ENCODE measurements at regions not wholly inside any gene's neighbourhood (a gene's known extent, or its start where the extent isn't known, plus 50 kb on each side); places are given as distances from the start of the nearest gene placed in this dataset.

DNA sequence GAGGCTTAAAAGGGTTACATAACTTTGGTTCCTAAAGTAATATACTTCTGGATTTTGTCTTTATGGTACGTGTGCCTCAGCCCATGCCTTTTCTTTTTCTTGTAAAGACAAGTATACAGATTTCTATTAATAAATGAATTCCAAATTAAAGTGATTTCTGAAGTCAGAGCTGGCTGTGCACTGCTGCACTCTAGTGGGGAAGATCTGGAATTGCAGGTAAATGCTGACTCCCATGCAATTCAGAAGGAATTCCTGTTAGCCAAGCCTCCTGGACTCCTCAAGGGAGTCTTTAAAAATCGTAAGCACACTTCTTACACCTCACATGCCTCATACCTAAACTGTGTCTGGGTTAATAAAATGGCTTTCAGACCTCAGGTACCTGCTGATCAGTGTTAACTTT lies 118.4 kb upstream of the SLC7A1 start:
- no peak for DNase-seq (ENCODE audit: low read depth)

DNA sequence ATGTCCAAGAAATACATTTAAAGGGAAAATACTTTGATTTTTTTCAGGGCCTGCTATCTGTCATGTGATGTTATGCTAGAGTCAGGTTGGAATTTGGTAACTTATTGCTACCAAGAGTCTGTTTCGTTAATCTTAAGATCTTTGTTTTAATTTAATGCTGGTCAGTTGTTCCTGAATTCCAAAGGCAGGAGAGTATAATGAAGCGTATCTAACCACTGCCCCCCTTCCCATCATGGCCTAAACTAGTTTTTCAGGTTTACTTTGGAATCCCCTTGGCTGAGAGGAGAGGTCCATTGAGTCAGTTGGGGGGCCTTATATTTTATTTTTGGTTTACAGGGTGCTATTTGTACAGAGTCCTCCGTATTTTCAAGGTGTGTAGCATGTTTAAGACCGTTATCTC lies 116.3 kb upstream of the SLC7A1 start:
- no peak for DNase-seq (ENCODE audit: low read depth)

DNA sequence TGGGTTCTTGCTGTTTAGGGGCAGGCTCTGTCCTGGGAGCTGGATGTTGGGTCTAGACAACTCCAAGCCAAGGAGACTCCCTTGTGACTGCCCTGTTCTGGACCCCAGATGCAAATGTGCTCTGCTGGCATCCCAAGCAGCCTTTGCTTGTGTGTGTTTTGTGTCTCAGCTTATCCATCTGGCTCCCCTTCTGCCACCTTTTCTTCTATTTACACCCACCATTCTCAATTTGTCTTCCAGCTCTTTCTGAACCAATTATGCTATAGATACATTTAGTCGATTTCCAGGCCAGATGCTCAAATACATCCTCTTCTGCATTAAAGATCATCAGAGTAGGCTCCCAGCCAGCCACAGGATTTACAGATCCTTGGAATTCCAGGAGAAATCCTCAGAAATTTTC lies 115.0 kb upstream of the SLC7A1 start:
- DNase-seq (ENCODE audit: low read depth) = no peak

DNA sequence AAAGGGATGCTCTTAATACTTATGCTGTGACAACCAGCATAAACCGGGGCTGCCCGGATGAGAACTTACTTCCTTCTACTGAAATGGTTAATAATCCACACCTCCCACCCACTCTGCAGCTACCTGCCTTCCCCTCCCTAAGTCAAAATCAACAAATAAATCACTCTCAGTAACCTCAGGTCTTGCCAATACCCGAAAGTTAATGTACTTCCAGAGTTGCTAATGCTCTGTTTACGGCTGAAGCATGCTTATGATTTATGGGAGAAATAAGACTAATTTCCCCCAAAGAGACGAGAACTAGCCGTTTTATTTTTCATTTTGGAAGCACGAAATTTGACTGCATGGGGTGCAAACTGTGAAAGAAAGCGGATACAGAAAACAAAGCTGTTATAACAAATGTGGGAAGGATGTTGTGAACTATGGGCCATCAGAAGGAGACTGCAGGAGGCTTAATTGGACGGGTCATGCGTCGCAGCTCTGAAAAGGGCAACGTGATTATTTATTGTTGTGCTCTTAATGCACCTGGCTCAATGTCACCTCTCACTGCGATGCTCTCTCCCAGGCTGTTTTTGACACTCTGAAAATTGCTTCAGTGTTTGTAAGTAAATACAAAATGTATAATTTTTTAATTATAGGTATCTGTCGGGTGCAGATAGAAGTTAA lies 114.0 kb upstream of the SLC7A1 start:
- DNase-seq (ENCODE audit: low read depth) = no peak

DNA sequence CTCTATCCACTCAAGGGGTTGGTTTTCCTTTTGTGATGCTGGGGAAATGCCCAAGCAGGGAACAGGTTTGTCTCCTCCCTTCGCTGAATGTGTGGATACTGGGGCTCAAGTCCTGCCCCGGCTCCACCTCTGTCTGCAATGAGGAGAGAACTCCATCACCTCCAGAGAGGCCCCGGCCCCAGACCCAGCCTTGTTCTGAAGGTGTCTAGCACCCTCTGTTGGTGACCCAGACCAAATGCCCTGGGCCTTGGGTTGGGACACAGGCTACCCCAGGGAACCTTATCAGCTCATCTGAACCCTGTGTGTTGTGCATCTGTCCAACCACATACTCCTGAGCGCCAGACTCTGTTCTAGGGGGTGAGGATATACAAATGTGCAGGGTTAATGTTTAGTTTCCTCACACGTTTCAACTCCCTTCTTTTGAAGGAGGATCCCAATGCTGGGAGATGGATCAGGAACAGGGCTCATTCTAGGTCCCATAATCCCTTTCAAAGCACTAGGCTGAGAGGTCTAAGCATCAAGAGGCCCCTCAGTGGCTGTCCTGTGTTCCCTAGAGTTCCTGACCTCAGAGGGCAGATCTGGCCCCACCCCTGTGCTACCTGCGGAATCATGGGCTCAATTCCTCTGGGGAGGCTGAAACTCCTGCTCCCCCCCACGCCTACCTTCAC lies 112.5 kb upstream of the SLC7A1 start:
- DNase-seq (ENCODE audit: low read depth) = peak; percentile 6

DNA sequence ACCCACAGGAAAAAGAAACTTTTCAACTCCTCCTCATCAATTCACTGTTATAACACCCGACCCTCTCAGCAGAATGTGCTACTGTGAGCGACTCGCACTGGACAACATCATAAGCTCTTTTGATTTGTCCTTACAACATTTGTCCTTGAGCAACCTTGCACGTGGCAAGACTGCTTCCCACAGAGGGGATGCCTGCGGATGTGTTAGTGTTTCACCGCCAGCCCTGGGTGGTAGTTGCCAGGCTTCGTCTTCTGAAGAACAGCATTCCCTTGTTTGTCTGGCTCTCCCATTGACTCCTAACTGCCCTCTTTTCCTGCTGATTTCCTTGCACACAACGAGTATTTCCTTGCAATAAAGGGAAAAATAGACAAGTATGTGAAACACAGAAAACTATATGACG lies 111.4 kb upstream of the SLC7A1 start:
- no peak for DNase-seq (ENCODE audit: low read depth)

DNA sequence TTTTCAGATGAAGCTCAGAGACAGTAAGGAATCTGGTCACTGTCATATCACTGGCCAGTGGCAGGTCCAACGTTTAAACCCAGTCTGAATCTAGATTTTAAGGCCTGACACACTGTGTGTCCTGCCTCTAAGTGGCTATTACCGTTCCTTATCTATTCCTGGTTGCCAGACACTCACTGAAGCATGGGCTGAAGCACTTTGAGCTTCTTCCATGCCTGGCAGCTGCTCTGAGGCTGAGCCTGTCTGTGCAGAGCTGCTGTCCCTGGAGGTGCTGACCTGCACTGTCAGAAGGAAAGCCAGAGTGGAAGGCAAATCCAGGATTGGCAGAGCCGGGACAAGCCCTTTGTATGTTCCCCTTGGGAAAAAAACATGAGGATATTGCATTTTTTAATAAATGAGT lies 109.2 kb upstream of the SLC7A1 start:
- DNase-seq (ENCODE audit: low read depth) = no peak

DNA sequence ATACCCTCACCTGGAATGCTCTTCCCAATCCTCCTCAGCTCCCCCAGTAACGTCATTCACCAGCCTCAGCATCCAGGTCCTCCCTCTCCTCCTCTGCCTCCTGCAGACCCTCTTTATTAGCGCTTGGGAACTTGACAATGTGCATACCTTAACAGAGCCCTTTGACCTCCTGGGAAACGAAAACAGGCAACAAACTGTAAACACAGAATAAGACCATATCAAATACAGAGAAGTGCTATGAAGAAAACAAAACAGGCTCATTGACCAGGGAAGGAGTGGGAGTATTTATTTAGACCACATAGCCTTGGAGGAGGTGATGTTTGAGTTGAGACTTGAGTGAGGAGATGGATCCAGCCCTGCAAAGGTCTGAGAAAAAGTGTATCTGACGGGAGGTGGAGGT lies 107.9 kb upstream of the SLC7A1 start:
- DNase-seq (ENCODE audit: low read depth) = no peak

DNA sequence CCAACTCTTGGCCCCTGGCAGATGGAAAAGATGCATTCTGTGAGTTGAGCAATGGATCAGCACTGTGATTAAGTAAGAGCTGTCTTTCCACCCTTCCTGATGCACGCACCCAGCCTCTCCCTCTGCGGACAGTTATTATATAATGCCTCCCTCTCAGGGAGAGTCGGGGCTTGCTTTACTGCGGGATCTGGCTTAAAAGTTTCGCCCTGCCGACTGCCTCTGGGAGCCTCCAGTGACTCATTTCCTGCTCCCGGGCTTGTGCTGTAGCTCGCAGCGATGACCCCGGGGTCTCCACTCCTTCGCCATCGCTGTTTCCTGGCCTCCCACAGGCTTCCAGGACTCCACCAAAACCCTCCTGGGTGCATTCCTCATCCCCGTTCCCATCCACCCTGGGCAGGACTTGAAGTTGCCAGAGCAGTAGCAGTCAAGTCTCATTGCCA lies 107.4 kb upstream of the SLC7A1 start:
- DNase-seq (ENCODE audit: low read depth) = no peak

DNA sequence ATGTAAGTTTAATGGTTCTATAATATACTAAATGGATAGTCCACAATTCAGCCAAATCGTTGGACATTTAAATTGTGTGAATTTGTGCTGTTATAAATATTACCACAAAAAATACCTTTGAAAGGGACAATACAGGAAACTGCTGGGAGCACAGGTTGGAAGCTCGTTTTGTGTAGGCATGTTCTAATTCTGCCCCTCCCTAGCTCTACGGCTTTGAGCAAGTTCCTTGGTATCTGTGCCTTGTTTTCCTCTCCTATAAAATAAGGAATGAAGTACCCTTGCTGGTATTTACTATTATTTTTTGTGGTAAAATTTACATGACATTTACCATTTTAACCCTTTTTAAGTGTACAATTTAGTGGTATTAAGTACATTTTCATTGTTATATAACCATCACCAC lies 102.6 kb upstream of the SLC7A1 start:
- no peak for DNase-seq (ENCODE audit: low read depth)

DNA sequence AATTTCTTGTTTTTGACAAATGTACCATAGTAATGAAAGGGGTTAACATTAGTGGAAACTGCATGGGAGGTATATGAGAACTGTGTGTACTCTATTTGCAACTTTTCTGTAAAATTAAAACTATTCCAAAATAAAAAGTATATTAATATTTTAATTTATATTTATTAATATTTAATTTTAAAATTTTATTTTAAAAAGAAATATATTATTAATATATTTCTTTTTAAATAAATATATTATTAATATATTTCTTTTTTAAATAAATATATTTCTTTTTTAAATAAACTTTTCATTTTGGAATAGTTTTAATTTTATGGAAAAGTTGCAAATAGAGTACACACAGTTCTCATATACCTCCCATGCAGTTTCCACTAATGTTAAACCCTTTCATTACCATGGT lies 101.1 kb upstream of the SLC7A1 start:
- DNase-seq (ENCODE audit: low read depth) = no peak

DNA sequence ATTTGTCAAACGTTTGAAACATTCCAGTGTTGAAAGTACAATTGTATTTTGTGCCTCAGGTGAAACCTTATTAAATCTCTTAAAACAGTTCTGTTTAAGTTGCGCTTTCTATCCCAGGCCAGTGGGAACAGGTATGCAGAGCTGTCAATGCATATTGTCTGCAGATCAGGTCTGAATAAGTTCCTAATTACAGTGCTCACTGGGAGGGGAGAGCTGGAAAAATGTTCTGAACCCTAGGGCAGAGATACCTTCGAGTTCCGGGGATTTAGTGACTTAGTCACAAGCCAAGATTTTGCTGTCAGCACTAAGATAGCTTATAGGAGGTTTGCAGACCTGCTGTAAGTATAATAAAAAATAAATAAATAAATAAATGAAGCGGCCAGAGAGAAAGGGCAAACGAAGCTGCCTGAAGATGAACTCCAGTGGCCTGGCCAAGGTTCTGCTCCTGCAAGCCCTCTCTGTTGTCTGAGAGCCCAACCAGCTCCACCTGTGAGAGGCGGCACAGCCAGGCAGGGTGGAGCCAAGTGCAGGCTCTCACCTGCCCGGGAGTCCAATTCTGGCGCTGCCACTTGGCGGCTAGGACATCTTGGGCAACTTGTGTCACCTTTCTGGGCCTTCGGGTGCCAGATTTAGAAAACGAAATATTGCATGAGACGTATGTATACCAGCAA lies 97.9 kb upstream of the SLC7A1 start:
- no peak for DNase-seq (ENCODE audit: low read depth)

DNA sequence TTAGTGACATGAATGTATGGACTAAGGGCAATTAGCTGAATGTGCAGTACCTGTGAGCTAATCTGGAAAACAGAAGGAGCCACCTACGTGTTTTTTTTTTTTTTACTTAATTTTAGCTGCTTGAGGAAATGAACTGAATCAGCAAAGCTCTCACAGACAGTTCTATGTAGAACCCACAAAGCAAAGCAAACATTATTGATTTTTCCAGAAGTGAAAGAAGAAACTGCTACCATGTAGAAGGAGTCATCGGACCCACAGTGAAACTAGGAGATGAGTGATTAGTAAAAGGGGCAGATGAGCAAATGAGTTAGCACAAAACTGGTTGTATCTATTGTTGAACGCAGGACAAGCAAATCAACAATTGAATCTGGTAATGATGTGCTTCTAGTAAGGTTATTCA lies 94.1 kb upstream of the SLC7A1 start:
- no peak for DNase-seq (ENCODE audit: low read depth)

DNA sequence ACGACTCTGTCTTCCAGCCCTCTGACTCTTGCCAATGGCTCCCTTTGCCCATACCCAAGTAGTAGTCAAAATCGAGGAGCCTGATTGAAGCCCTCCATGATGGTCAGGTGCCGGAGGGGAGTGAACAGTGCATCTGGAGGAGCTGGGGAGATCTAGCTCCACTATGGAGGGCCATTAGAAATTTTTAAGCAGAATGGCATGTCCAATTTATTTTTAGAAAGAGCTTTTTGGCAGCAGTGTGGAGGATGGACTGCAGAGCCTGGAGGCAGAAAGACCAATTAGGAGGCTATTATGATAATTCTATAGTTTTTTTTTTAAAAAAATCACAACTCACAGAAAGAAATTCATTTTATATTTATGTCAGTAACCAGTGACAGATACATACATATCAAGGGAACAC lies 92.7 kb upstream of the SLC7A1 start:
- DNase-seq (ENCODE audit: low read depth) = no peak

DNA sequence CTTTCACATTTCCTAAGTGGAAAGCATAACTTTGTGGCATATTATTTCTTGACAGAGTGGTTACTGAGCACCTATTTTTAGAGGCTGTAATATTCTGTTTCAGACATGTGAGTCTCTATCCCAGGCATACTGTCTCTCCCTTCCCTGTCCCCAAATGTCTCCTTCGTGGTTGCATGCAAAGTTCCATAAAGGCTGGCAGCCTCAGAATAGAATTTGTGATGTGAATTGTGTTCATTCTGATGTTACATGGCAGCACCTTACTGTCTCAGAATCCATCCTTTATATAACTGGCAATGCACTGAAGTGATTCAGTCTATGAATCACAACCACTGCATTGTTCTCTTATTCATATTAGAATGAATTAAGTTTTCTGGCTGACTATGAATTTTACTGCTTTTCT lies 89.0 kb upstream of the SLC7A1 start:
- no peak for DNase-seq (ENCODE audit: low read depth)

DNA sequence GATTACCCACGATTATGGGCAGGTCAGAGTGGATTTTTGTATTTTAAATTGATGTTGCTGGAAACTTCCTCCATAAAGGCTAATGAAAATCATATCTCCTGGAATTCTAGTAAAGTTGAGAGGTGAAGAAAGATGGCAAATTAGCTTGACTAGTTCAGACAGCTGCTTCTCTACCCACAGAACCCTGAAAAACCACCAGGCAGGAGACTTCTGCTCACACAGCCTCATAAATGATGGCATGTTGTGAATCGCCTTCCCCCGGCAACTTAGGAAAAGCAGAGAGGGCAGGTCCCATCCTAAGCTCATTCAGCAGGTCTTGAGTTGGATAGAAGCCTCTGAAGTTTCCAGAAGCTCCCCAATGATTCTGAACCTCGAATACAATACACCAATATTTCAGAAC lies 87.6 kb upstream of the SLC7A1 start:
- DNase-seq (ENCODE audit: low read depth) = no peak

DNA sequence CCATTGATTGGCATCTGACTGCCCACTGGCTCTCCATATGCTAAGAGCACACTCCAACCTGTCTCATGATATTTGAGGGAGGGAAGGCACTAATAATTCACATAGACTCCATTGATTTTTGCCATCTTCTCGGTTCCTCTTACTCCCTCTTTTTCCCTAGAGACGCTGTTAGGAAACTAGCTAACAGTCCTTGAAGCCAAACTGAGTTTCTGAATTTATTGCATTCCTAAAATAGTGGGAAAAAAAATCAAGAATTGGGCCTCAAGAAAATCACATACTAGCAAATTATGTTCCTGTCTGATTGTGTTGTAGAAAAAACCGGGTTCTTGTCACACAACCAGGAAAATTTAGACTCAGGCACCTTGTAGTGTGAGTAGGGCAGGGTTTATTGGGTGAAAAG lies 86.4 kb upstream of the SLC7A1 start:
- no peak for DNase-seq (ENCODE audit: low read depth)

DNA sequence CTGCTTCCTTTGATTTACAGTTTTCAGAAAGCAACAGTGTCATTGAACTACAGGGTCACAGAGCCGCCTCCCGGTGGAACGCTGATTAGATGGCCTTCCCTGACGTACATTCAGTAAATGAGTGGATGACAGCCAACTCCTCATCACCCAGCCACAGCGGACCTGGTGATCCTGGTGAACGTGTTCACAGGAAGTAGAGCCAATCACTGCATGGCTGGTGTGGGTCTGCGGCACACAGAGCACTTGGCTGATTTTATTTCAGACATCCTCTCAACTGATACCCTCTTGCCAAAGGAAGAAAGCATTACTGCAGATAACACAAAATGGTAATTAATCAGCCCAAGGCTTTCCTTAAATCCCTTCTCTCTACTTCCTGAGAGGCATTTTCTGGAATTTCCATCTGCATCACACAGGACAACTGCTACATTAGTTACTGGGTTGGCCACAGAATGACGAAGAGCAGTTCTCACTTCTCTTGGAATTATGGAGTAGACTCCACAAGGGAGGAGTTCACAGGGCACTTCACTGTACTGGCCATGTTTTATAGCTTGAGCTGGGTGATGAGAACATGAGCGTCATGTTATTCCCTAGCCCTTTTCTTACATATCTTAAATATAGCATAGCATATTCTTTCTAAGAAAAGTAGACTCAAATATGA lies 84.0 kb upstream of the SLC7A1 start:
- DNase-seq (ENCODE audit: low read depth) = no peak

DNA sequence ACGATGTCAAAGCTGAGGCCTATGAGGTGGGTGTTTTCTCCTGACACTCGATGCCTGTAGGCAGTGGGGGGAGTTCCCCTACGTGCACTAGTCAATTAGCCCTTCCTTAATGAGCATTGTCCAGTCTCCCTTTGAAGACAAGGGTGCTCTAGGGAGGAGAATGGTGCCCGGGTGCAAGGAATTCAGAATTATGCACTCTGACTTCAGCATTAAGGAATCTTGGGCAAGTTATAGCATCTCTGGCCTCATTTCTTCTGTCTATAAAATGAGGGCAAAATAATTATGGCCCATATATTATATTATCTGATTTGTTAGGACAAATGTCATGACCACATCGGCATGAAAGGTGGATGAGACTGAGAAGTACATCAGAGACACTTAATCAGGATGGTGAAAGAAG lies 82.1 kb upstream of the SLC7A1 start:
- DNase-seq (ENCODE audit: low read depth) = no peak

DNA sequence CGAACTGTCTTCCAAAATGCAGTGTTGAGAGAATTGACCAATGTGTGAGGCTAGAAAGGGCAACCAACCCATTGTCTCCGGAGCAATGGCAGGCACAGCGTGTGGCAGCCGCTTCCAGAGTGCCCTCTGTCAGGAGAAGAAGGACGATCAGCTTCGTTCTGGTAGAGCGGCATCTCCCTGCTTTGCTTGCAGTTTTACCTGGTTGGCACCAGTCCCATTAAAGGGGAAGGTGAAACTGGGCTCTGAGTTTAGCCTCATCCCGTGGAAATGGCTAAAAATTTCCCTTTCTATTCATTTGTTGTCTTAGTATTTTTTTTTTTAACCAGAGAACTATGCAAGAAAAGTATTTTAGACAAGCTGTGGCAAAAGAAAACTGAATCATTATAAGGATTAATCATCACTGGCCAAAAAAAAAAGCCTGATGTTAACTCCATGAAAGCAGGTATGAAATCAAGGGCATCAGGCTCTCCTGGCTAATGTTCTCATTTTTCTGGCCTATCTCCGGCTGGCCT lies 81.5 kb upstream of the SLC7A1 start:
- DNase-seq (ENCODE audit: low read depth) = no peak

DNA sequence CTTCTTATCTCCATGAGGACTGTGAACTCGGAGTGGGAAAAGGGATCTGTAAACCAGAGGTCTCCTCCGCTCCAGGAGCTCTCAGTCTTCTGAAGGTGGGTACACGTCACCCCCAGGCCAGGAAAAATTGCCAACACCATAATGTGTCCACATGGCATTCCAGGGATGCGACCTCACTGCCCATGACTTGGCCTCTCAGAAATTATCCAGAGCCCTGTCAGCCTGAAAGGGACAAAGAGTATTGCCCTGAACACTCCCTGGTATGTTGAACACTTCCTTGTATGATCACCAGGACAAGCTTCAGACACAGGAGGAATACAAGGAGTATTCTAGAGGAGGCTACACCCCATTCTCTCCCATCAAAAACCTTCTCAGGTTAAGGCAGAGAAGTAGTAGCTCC lies 81.0 kb upstream of the SLC7A1 start:
- DNase-seq (ENCODE audit: low read depth) = no peak

DNA sequence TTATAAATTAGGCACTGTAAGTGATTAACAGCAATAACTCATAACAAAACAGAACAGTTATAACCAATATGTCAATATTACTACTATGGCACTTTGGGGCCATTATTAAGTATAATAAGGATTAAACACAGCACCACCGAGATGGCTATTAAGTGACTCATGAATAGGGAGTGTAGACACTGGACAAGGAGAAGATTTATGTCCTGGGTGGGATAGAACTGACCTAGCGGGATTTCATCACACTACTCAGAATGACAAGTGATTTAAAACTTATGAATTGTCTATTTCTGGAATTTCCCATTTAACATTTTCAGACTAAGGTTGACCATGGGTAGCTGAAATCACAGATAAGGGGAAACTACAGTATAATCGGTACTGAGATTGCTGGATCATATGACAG lies 79.0 kb upstream of the SLC7A1 start:
- no peak for DNase-seq (ENCODE audit: low read depth)

DNA sequence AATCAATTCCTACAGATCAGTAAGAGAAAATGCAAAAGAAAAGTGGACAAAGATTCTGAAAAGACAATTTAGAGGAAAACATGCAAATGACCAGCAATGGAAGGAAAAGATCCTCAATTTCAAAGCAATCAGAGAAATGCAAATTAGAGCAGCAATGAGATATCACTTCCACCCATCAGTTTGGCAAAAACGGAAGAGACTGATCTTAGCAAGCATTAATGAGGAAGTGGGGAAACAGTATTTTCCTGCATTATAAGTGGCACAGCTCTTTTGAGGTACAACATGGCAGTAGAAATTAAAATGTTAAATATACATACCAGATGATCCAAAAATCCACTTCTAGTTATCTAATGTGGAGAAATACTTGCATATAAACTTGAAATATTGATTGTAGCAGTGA lies 69.1 kb upstream of the SLC7A1 start:
- no peak for DNase-seq (ENCODE audit: low read depth)

Data from activated T-helper 9 cell treated with anti-CD3 and anti-CD28 coated beads, Interleukin-2, amount 50 U/mL, for 16 hours (primary cell).